HCT116 (cell line): ENCODE measurements at regions not wholly inside any gene's neighbourhood (a gene's known extent, or its start where the extent isn't known, plus 50 kb on each side); places are given as distances from the start of the nearest gene placed in this dataset.

Experiments used
- ATAC-seq: fragments of 200-7000 bp; cut with Tn5 transposase; 2 replicates; pipeline ENCODE4 v1.9.1; 2020; ENCODE audit warnings: mild to moderate bottlenecking, moderate library complexity
- BruUV-seq: library from RNA; stranded (reverse); fragments of 400-500 nt; replicated peaks from 2 replicates; lab custom pipeline; 2021; lab: Mats Ljungman, UMichigan
- CTCF ChIA-PET: fragments of 300-600 bp; sonication (Branson Sonifier 250); formaldehyde crosslinking; loops from one replicate; lab custom pipeline; 2021; ENCODE audit warnings: antibody characterized with exemption; lab: Charles Lee
- POLR2A ChIA-PET: fragments of 300-600, 350-600 bp; sonication (Branson Sonifier 250); formaldehyde crosslinking; loops from one replicate; lab custom pipeline; 2021; ENCODE audit warnings: antibody characterized with exemption; lab: Charles Lee
- RAD21 ChIA-PET, 2 experiments: fragments of 300-600 bp; sonication (Branson Sonifier 250); formaldehyde crosslinking; loops; one replicate each; lab custom pipeline; 2023; ENCODE audit warnings: low total read pairs in 2 of 2; ENCODE audit not compliant: uncharacterized antibody in 2 of 2, unreplicated experiment in 2 of 2, low non-redundant PET in 1 of 2; lab: Charles Lee
- DNase-seq: peaks from one replicate; pipeline ENCODE4 v3.0.0-alpha.2; 2010; ENCODE audit warnings: low read depth, low spot score
- H2AFZ ChIP-seq: fragments of 200-600 bp; shearing (Covaris generic), sonication (generic); 2 replicates; pipeline ENCODE4 v1.6.1; 2017; ENCODE audit warnings: low read depth, mixed run types, mixed read lengths, antibody characterized with exemption, low read length; ENCODE audit not compliant: poor library complexity, severe bottlenecking
- H3K27ac ChIP-seq: 2 replicates; pipeline ENCODE4 v1.5.1; 2012; ENCODE audit warnings: low read depth, low read length
- H3K27me3 ChIP-seq: fragments of 200-600 bp; sonication (generic); 2 replicates; pipeline ENCODE4 v1.6.1; 2016; ENCODE audit warnings: mixed run types, low read length, mixed read lengths; ENCODE audit not compliant: insufficient read depth
- H3K36me3 ChIP-seq, 2 experiments: fragments of 200-500 bp in 1 of 2; fragments of 200-600 bp in 1 of 2; sonication (Bioruptor generic) in 1 of 2; sonication (generic) in 1 of 2; 2 replicates each; pipeline versions ENCODE4 v1.5.1 to v1.6.1; 2014 to 2016; ENCODE audit warnings: low read length in 2 of 2, inconsistent platforms in 1 of 2, mixed read lengths in 1 of 2, mixed run types in 1 of 2; ENCODE audit not compliant: insufficient read depth in 2 of 2, control insufficient read depth in 1 of 2
- H3K4me1 ChIP-seq, 2 experiments: fragments of 200-600 bp in 1 of 2; sonication (generic) in 1 of 2; 2 replicates each; pipeline versions ENCODE4 v1.5.1 to v1.6.1; 2012 to 2017; ENCODE audit warnings: low read length in 2 of 2, inconsistent platforms in 1 of 2, mild to moderate bottlenecking in 1 of 2, mixed read lengths in 1 of 2, mixed run types in 1 of 2, moderate library complexity in 1 of 2; ENCODE audit not compliant: insufficient read depth in 2 of 2, control insufficient read depth in 1 of 2
- H3K4me2 ChIP-seq: fragments of 200-600 bp; sonication (generic); 2 replicates; pipeline ENCODE4 v1.6.1; 2017; ENCODE audit warnings: mixed run types, low read length, mixed read lengths
- H3K4me3 ChIP-seq, 2 experiments: fragments of 200-600 bp in 1 of 2; sonication (generic) in 1 of 2; replicated peaks in 1 of 2; 2 replicates each; pipeline ENCODE4 v1.5.1; 2011 to 2016; ENCODE audit warnings: low read length in 2 of 2, control low read depth in 1 of 2, low read depth in 1 of 2, mild to moderate bottlenecking in 1 of 2, mixed read lengths in 1 of 2, mixed run types in 1 of 2
- H3K79me2 ChIP-seq: fragments of 200-600 bp; sonication (generic); 2 replicates; pipeline ENCODE4 v1.6.1; 2017; ENCODE audit warnings: mild to moderate bottlenecking, mixed run types, low read length, moderate library complexity, mixed read lengths; ENCODE audit not compliant: insufficient read depth
- H3K9ac ChIP-seq: fragments of 200-600 bp; sonication (generic); 2 replicates; pipeline ENCODE4 v1.6.1; 2016; ENCODE audit warnings: low read length, mixed read lengths
- H3K9me2 ChIP-seq: fragments of 200-600 bp; sonication (generic), shearing (Covaris generic); 2 replicates; pipeline ENCODE4 v1.6.1; 2017; ENCODE audit warnings: mixed run types, mild to moderate bottlenecking, moderate library complexity; ENCODE audit not compliant: insufficient read depth
- H3K9me3 ChIP-seq, 2 experiments: fragments of 200-500 bp in 1 of 2; fragments of 200-600 bp in 1 of 2; sonication (Bioruptor generic) in 1 of 2; sonication (generic) in 1 of 2; 2 replicates each; pipeline ENCODE4 v1.6.1; 2014 to 2017; ENCODE audit warnings: low read length in 2 of 2, mixed read lengths in 2 of 2, inconsistent platforms in 1 of 2, low read depth in 1 of 2, mild to moderate bottlenecking in 1 of 2, mixed run types in 1 of 2, moderate library complexity in 1 of 2; ENCODE audit not compliant: control insufficient read depth in 1 of 2, insufficient read depth in 1 of 2
- H4K20me1 ChIP-seq: fragments of 200-600 bp; sonication (generic), shearing (Covaris generic); 2 replicates; pipeline ENCODE4 v1.6.1; 2017; ENCODE audit warnings: mixed run types, mild to moderate bottlenecking, moderate library complexity; ENCODE audit not compliant: insufficient read depth
- CBX3 ChIP-seq: IDR thresholded peaks from 2 replicates; pipeline ENCODE4 v1.6.1; 2012; ENCODE audit warnings: low read depth
- EZH2 ChIP-seq: fragments of 200-600 bp; sonication (generic); IDR thresholded peaks from 2 replicates; pipeline ENCODE4 v1.6.1; 2017; ENCODE audit warnings: antibody characterized with exemption, mixed run types
- EZH2phosphoT487 ChIP-seq: fragments of 200-600 bp; IDR thresholded peaks from 2 replicates; pipeline ENCODE4 v1.6.1; 2018; ENCODE audit warnings: antibody characterized with exemption, borderline replicate concordance
- FOSL1 ChIP-seq: IDR thresholded peaks from 2 replicates; pipeline ENCODE4 v1.6.1; 2012; ENCODE audit warnings: low read depth
- JUND ChIP-seq: IDR thresholded peaks from 2 replicates; pipeline ENCODE4 v1.6.1; 2012
- POLR2A ChIP-seq: IDR thresholded peaks from 2 replicates; pipeline ENCODE4 v1.7.0; 2011; ENCODE audit warnings: borderline replicate concordance; ENCODE audit not compliant: insufficient read depth, insufficient read length; ENCODE audit errors: extremely low read depth
- POLR2AphosphoS5 ChIP-seq: IDR thresholded peaks from 2 replicates; pipeline ENCODE4 v1.6.1; 2011; ENCODE audit warnings: mild to moderate bottlenecking, low read depth, low read length, moderate library complexity
- RAD21 ChIP-seq: IDR thresholded peaks from 2 replicates; pipeline ENCODE4 v1.6.1; 2012; ENCODE audit warnings: low read depth, mild to moderate bottlenecking
- REST ChIP-seq: IDR thresholded peaks from 2 replicates; pipeline ENCODE4 v1.6.1; 2012; ENCODE audit warnings: low read depth
- SIN3A ChIP-seq: IDR thresholded peaks from 2 replicates; pipeline ENCODE4 v1.6.1; 2012; ENCODE audit warnings: low read depth
- SP1 ChIP-seq: IDR thresholded peaks from 2 replicates; pipeline ENCODE4 v1.6.1; 2012; ENCODE audit warnings: low read depth
- SRF ChIP-seq: IDR thresholded peaks from 2 replicates; pipeline ENCODE4 v1.6.1; 2012; ENCODE audit warnings: low read depth
- TCF7L2 ChIP-seq: IDR thresholded peaks from 2 replicates; pipeline ENCODE4 v1.7.0; 2011; ENCODE audit warnings: borderline replicate concordance, inconsistent platforms; ENCODE audit not compliant: insufficient read depth, insufficient read length; ENCODE audit errors: extremely low read depth
- YY1 ChIP-seq: IDR thresholded peaks from 2 replicates; pipeline ENCODE4 v1.6.1; 2011; ENCODE audit warnings: low read length, low read depth, moderate library complexity, mild to moderate bottlenecking; ENCODE audit not compliant: insufficient replicate concordance; ENCODE audit errors: extremely low read depth
- ZNF274 ChIP-seq: fragments of 200-500 bp; sonication (Bioruptor generic); IDR thresholded peaks from 2 replicates; pipeline ENCODE4 v1.6.1; 2014; ENCODE audit warnings: mild to moderate bottlenecking, low read depth, low read length, inconsistent platforms
- intact Hi-C: fragments of 100-400 bp; cut with micrococcal nuclease; formaldehyde crosslinking; loops from 2 replicates; pipeline ENCODE4 v1.10.0; 2022
- TF ChIP-seq, protein P1 (sequence below): IDR thresholded peaks from 2 replicates; pipeline ENCODE4 v1.6.1; 2011; ENCODE audit warnings: mild to moderate bottlenecking, low read length, moderate library complexity; ENCODE audit not compliant: insufficient replicate concordance; ENCODE audit errors: extremely low read depth
- TF ChIP-seq, protein P2 (sequence below): IDR thresholded peaks from 2 replicates; pipeline ENCODE4 v1.6.1; 2012

DNA sequence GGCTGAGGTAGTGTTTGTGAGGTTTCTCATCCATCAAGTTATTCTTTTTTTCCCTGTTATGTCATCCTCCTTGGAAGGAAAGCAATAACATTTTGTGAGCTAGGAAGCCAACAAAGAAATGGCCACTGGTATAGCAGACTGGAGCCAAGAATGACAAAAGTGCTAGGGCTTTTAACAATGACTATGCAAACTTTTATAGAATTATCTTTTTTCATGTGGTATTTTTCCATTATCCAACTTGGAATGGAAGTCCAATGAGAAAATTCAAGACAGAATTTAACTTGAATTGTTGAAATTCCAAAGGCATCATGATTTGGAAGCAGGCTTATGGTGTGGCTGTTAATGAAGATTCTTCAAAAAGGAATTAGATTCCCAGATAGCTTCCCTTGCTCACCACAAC is 216.4 kb upstream of the PDGFD start (continued):
- TF ChIP-seq REST (no peak), TCF7L2 (no peak), POLR2A (no peak), CBX3 (no peak), ZNF274 (no peak)
- TF ChIP-seq, protein P1, sequence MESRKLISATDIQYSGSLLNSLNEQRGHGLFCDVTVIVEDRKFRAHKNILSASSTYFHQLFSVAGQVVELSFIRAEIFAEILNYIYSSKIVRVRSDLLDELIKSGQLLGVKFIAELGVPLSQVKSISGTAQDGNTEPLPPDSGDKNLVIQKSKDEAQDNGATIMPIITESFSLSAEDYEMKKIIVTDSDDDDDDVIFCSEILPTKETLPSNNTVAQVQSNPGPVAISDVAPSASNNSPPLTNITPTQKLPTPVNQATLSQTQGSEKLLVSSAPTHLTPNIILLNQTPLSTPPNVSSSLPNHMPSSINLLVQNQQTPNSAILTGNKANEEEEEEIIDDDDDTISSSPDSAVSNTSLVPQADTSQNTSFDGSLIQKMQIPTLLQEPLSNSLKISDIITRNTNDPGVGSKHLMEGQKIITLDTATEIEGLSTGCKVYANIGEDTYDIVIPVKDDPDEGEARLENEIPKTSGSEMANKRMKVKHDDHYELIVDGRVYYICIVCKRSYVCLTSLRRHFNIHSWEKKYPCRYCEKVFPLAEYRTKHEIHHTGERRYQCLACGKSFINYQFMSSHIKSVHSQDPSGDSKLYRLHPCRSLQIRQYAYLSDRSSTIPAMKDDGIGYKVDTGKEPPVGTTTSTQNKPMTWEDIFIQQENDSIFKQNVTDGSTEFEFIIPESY = no peak

- CTCF ChIA-PET = no interaction called here
- RAD21 ChIA-PET = no interaction called here
- Histone ChIP-seq H3K36me3 (no peaks in the 10 kb centered on the region), H3K4me1 (no peaks in the 10 kb centered on the region), H3K9me3 (no peaks in the 10 kb centered on the region), H4K20me1 (no peaks in the 10 kb centered on the region), H3K9ac (no peak overlapping the region), H3K27me3 (no peaks in the 10 kb centered on the region), H3K9me2 (no peaks in the 10 kb centered on the region), H3K27ac (no peak overlapping the region), H2AFZ (no peak overlapping the region), H3K79me2 (no peaks in the 10 kb centered on the region), H3K4me3 (no peak overlapping the region), H3K4me2 (no peak overlapping the region)
- intact Hi-C loops = no loop called here
- BruUV-seq = no TSS peak
- POLR2A ChIA-PET = no interaction called here
- ATAC-seq = no peak
- DNase-seq = no peak
- TF ChIP-seq YY1 (no peak), SIN3A (no peak), POLR2AphosphoS5 (no peak), EZH2phosphoT487 (no peak), JUND (no peak), CBX3 (no peak), SRF (no peak), FOSL1 (no peak), RAD21 (no peak), SP1 (no peak), POLR2A (no peak), EZH2 (no peak)
- TF ChIP-seq, protein P1 = no peak
- TF ChIP-seq, protein P2, sequence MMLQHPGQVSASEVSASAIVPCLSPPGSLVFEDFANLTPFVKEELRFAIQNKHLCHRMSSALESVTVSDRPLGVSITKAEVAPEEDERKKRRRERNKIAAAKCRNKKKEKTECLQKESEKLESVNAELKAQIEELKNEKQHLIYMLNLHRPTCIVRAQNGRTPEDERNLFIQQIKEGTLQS = no peak
Measured at GRCh38 chr11:104372111-104372510, 208.2 kb upstream of the PDGFD start.
